Naive thymus-derived CD8-positive, alpha-beta T cell (primary cell): ENCODE measurements at regions not wholly inside any gene's neighbourhood (a gene's known extent, or its start where the extent isn't known, plus 50 kb on each side); places are given as distances from the start of the nearest gene placed in this dataset.

Experiments used
- ATAC-seq, 2 donors: fragments of 150-1000 bp; cut with Tn5 transposase in 1 of 2; sonication (Bioruptor Pico), chemical (Tn5 transposase) in 1 of 2; 1 replicate in 1 of 2; 2 replicates in 1 of 2; pipeline ENCODE4 v1.10.0; 2021; ENCODE audit warnings: mild to moderate bottlenecking in 2 of 2, moderate library complexity in 2 of 2
- POLR2A ChIA-PET: fragments of 350-600 bp; sonication (Branson Sonifier 250); formaldehyde crosslinking; loops from one replicate; lab custom pipeline; 2021; ENCODE audit warnings: antibody characterized with exemption; lab: Charles Lee
- DNase-seq, 10 donors: peaks; one replicate each; pipeline versions ENCODE4 v3.0.0 to v3.0.0-alpha.2; 2020 to 2022
- H3K27ac Mint-ChIP-seq, 10 donors: one replicate each; pipeline ENCODE4 v1.8.0; 2020 to 2022; ENCODE audit warnings: mild to moderate bottlenecking in 10 of 10, mixed read lengths in 10 of 10, moderate library complexity in 4 of 10, inconsistent platforms in 1 of 10
- H3K27me3 Mint-ChIP-seq, 5 donors: one replicate each; pipeline ENCODE4 v1.8.0; 2021 to 2022; ENCODE audit warnings: mixed read lengths in 5 of 5
- H3K36me3 Mint-ChIP-seq, 3 donors: one replicate each; pipeline ENCODE4 v1.8.0; 2020 to 2022; ENCODE audit warnings: mixed read lengths in 3 of 3, mild to moderate bottlenecking in 2 of 3, inconsistent platforms in 1 of 3
- H3K4me1 Mint-ChIP-seq, 4 donors: one replicate each; pipeline ENCODE4 v1.8.0; 2021 to 2022; ENCODE audit warnings: mixed read lengths in 4 of 4
- H3K4me3 Mint-ChIP-seq, 10 donors: one replicate each; pipeline ENCODE4 v1.8.0; 2020 to 2022; ENCODE audit warnings: mild to moderate bottlenecking in 10 of 10, mixed read lengths in 10 of 10, moderate library complexity in 6 of 10, inconsistent platforms in 1 of 10
- H3K9me3 Mint-ChIP-seq, 9 donors: one replicate each; pipeline ENCODE4 v1.8.0; 2020 to 2022; ENCODE audit warnings: mixed read lengths in 9 of 9, mild to moderate bottlenecking in 3 of 9, inconsistent platforms in 1 of 9, moderate library complexity in 1 of 9

DNA sequence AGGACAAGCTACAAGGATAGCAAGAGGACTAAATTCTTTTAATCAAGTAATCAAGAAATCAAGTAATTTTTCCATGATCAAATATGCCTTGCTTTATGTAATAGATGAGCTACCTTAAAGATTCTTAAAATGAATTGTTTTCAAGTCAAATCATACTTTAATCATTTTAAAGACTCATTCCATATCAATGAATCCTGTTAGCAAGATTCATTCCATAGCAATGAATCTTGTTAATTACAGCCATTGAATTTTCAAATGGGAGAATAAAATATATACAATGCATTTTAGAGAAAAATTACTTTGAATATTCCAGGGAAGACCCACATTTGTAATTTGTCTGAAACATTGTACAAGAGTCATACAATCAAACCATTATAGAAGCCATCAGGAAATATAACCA lies 145.7 kb downstream of the RFX6 start:
- peaks cover 0 to 9% (median under 1%) of the 10 kb centered on the region in 9 donors for H3K9me3 Mint-ChIP-seq
- H3K27me3 Mint-ChIP-seq, result peaks cover 0 to 3% (median 0%) of the 10 kb centered on the region in 5 donors
- H3K4me1 Mint-ChIP-seq, result no peaks in the 10 kb centered on the region
- ATAC-seq, result no peak
- POLR2A ChIA-PET, result no interaction called here
- DNase-seq, result no peak
- H3K27ac Mint-ChIP-seq, result no peak overlapping the region
- H3K4me3 Mint-ChIP-seq, result no peak overlapping the region
- no peaks in the 10 kb centered on the region for H3K36me3 Mint-ChIP-seq

DNA sequence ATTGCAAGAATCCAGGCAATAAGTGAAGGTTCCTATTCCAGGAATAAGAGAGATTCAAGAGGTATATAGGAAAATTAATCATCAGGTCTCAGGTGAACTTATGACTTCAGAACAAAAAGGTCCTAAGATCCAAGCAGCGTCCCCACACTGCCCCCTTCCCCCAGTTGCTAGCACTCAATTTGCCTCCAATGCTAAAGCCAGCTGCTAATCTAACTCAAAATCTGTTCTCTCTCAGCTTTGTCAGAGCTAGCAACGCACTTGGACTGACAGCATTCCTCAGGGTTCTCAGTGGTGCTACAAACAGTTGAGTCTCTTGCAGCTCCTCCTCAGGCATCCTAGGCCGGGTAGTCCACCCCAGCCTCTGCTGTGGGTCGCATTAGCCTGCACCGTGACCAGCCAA lies 148.3 kb downstream of the RFX6 start:
- H3K36me3 Mint-ChIP-seq, result no peaks in the 10 kb centered on the region
- H3K27ac Mint-ChIP-seq, result no peak overlapping the region
- H3K4me3 Mint-ChIP-seq, result no peak overlapping the region
- peaks cover 0 to 3% (median 0%) of the 10 kb centered on the region in 5 donors for H3K27me3 Mint-ChIP-seq
- POLR2A ChIA-PET, result no interaction called here
- ATAC-seq, result no peak
- DNase-seq, result no peak
- no peaks in the 10 kb centered on the region for H3K4me1 Mint-ChIP-seq
- peaks cover 0 to 9% (median 0%) of the 10 kb centered on the region in 9 donors for H3K9me3 Mint-ChIP-seq

- Mint-ChIP-seq H3K27ac (no peak overlapping the region), H3K4me3 (no peak overlapping the region), H3K9me3 (peaks cover 0 to 10% (median 0%) of the 10 kb centered on the region in 9 donors), H3K4me1 (no peaks in the 10 kb centered on the region), H3K36me3 (no peaks in the 10 kb centered on the region), H3K27me3 (peaks cover 0 to 3% (median 0%) of the 10 kb centered on the region in 5 donors)
- no peak for ATAC-seq
- DNase-seq, result no peak
- POLR2A ChIA-PET, result no interaction called here
Measured at GRCh38 chr6:117028256-117028655, 151.2 kb downstream of the RFX6 start.

- Mint-ChIP-seq H3K36me3 (no peaks in the 10 kb centered on the region), H3K4me1 (no peaks in the 10 kb centered on the region), H3K27ac (no peak overlapping the region), H3K27me3 (peaks cover 0 to 2% (median 0%) of the 10 kb centered on the region in 5 donors), H3K4me3 (no peak overlapping the region), H3K9me3 (peaks cover 0 to 19% (median 2%) of the 10 kb centered on the region in 9 donors)
- POLR2A ChIA-PET, result no interaction called here
- no peak for ATAC-seq
- DNase-seq, result no peak
Measured at GRCh38 chr6:117034547-117034946, 157.5 kb downstream of the RFX6 start.

- DNase-seq (no peak), ATAC-seq (no peak)
- Mint-ChIP-seq H3K9me3 (peaks cover 0 to 19% (median 4%) of the 10 kb centered on the region in 9 donors), H3K36me3 (no peaks in the 10 kb centered on the region), H3K4me3 (no peak overlapping the region), H3K27me3 (peaks cover 0 to 2% (median 0%) of the 10 kb centered on the region in 5 donors), H3K4me1 (no peaks in the 10 kb centered on the region), H3K27ac (no peak overlapping the region)
- POLR2A ChIA-PET, result no interaction called here
Measured at GRCh38 chr6:117034971-117035370, 157.9 kb downstream of the RFX6 start.

DNA sequence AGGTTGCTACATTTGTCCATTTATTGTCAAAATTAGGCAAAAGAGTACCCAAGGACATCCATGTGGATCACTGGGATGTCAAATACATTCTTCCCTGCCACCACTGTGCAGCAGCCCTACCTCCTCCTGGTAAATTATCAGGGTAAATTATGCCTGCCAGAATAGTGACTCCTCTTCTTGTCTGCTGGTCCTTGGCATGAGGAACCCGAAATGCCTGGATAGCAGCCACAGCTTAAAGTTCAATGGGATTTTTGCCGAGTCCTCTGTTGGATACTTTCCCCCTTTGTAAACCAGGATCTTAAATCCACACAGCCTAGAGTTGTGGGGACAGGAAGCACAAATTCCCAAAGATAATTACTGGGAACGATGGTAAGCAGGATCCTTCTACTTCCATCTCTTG lies 173.3 kb downstream of the RFX6 start:
- ATAC-seq (no peak), DNase-seq (no peak)
- Mint-ChIP-seq H3K4me1 (no peaks in the 10 kb centered on the region), H3K9me3 (peaks cover 1 to 36% (median 14%) of the 10 kb centered on the region in 9 donors), H3K27ac (no peak overlapping the region), H3K36me3 (peaks cover 0 to 6% (median 0%) of the 10 kb centered on the region in 3 donors), H3K4me3 (no peak overlapping the region), H3K27me3 (peaks cover 0 to 2% (median 0%) of the 10 kb centered on the region in 5 donors)
- POLR2A ChIA-PET, result no interaction called here

- Mint-ChIP-seq H3K27ac (no peak overlapping the region), H3K27me3 (peaks cover 0 to 16% (median 3%) of the 10 kb centered on the region in 5 donors), H3K4me3 (no peak overlapping the region), H3K36me3 (no peaks in the 10 kb centered on the region), H3K9me3 (peaks cover 0 to 11% (median 4%) of the 10 kb centered on the region in 9 donors), H3K4me1 (no peaks in the 10 kb centered on the region)
- no peak for ATAC-seq
- POLR2A ChIA-PET, result no interaction called here
- no peak for DNase-seq
Measured at GRCh38 chr6:117072134-117072533, 193.2 kb upstream of the VGLL2 start.

DNA sequence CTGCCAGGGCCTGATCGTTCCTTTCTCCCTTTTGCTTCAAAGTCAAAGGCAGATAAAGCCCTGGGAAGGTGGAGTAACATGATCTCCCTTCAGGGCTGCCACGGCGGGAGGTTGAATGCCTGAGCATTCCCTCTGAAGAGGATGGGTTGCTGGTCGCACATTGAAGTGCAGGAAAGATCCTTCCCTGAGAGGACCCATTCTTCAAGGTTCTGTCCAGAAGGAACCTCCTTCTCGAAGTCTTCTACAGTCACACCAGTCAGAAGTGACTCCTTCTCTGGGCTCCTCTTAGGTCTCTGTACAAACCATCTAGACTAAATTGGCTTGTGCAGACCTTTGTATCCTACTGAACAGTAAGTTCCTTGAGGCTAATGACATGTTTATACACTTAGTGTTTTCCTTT lies 192.6 kb upstream of the VGLL2 start:
- Mint-ChIP-seq H3K4me1 (no peaks in the 10 kb centered on the region), H3K4me3 (no peak overlapping the region), H3K36me3 (no peaks in the 10 kb centered on the region), H3K27ac (no peak overlapping the region), H3K9me3 (peaks cover 0 to 11% (median 4%) of the 10 kb centered on the region in 9 donors), H3K27me3 (peaks cover 0 to 16% (median 3%) of the 10 kb centered on the region in 5 donors)
- ATAC-seq, result no peak
- no peak for DNase-seq
- POLR2A ChIA-PET, result no interaction called here

DNA sequence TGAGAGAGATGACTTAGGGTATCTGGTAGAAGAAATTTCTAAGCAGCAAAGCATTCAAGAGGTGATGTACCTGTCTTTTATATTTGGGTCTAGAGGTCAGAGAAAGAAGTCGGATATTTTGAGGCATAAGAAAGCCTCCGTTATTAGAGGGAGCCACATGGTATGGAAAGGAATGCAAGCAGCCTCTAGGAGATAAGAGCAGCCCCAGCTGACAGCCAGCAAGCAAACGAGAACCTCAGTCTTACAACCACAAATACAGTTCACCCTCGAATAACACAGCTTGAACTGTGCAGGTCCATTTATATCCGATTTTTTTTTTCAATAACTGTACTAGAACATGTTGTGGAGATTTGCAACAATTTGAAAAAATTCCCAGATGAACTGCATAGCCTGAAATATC lies 190.7 kb upstream of the VGLL2 start:
- H3K36me3 Mint-ChIP-seq, result no peaks in the 10 kb centered on the region
- no peak overlapping the region for H3K27ac Mint-ChIP-seq
- DNase-seq (no peak), ATAC-seq (no peak)
- POLR2A ChIA-PET, result no interaction called here
- H3K27me3 Mint-ChIP-seq, result peaks cover 0 to 16% (median 3%) of the 10 kb centered on the region in 5 donors
- peaks cover 0 to 14% (median 4%) of the 10 kb centered on the region in 9 donors for H3K9me3 Mint-ChIP-seq
- no peaks in the 10 kb centered on the region for H3K4me1 Mint-ChIP-seq
- no peak overlapping the region for H3K4me3 Mint-ChIP-seq

DNA sequence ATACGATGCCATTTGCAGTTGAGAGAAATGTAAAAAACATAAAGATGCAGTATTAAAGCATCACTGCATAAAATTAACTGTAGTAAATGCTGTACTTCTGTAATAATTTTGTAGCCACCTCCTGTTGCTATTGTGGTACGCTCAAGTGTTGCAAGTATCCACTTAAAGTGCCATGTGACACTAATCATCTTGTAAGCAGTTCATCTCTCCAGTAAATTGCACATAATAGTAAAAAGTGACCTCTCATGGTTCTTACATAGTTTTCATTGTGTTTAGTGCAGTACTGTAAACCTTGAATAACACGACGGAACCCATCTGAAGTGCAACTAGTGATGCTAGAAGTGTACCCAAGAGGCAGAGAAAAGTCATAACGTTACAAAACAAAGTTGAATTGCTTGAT lies 190.1 kb upstream of the VGLL2 start:
- no peak for ATAC-seq
- POLR2A ChIA-PET, result no interaction called here
- Mint-ChIP-seq H3K27ac (no peak overlapping the region), H3K4me1 (no peaks in the 10 kb centered on the region), H3K9me3 (peaks cover 0 to 14% (median 4%) of the 10 kb centered on the region in 9 donors), H3K27me3 (peaks cover 0 to 16% (median 3%) of the 10 kb centered on the region in 5 donors), H3K4me3 (no peak overlapping the region), H3K36me3 (no peaks in the 10 kb centered on the region)
- DNase-seq, result no peak

- no peak overlapping the region for H3K27ac Mint-ChIP-seq
Measured at GRCh38 chr6:117076076-117076475, 189.3 kb upstream of the VGLL2 start.

GRCh38 chr6:117077300-117077699 lies 188.1 kb upstream of the VGLL2 start:
- H3K27me3 Mint-ChIP-seq, result peaks cover 0 to 13% (median 0%) of the 10 kb centered on the region in 5 donors
- H3K36me3 Mint-ChIP-seq, result no peaks in the 10 kb centered on the region
- POLR2A ChIA-PET, result no interaction called here
- H3K9me3 Mint-ChIP-seq, result peaks cover 0 to 11% (median 2%) of the 10 kb centered on the region in 9 donors
- H3K4me1 Mint-ChIP-seq, result no peaks in the 10 kb centered on the region
- DNase-seq (no peak), ATAC-seq (no peak)
- no peak overlapping the region for H3K4me3 Mint-ChIP-seq
- no peak overlapping the region for H3K27ac Mint-ChIP-seq

More at GRCh38 chr6:117076076-117076475, 189.3 kb upstream of the VGLL2 start:
- DNase-seq (no peak), ATAC-seq (no peak)
- Mint-ChIP-seq H3K36me3 (no peaks in the 10 kb centered on the region), H3K4me1 (no peaks in the 10 kb centered on the region), H3K9me3 (peaks cover 0 to 9% (median 2%) of the 10 kb centered on the region in 9 donors), H3K27me3 (peaks cover 0 to 16% (median 0%) of the 10 kb centered on the region in 5 donors), H3K4me3 (no peak overlapping the region)
- POLR2A ChIA-PET, result no interaction called here

DNA sequence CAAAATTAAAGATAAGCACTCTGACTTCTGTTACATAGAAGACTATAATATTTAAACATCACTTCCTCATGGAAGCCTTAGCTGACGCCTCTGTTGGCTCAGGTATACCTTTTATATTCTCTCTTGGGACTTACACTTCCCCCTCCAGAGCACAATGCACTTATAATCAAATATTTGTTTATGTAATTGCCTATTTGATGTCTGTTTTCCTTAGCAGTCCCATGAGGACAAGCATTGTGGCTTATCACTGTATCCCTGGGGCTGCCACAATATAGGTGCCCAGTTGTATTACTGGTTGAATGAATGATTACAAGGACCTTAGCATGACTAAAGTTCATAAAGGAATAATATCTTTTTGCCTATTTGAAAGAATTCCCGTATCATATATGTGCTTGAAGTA lies 186.7 kb upstream of the VGLL2 start:
- H3K4me3 Mint-ChIP-seq, result no peak overlapping the region
- ATAC-seq (no peak), DNase-seq (no peak)
- H3K9me3 Mint-ChIP-seq, result peaks cover 0 to 15% (median 2%) of the 10 kb centered on the region in 9 donors
- peaks cover 0 to 9% (median 0%) of the 10 kb centered on the region in 5 donors for H3K27me3 Mint-ChIP-seq
- H3K4me1 Mint-ChIP-seq, result no peaks in the 10 kb centered on the region
- H3K27ac Mint-ChIP-seq, result no peak overlapping the region
- POLR2A ChIA-PET, result no interaction called here
- no peaks in the 10 kb centered on the region for H3K36me3 Mint-ChIP-seq

GRCh38 chr6:117079951-117080350 lies 185.4 kb upstream of the VGLL2 start:
- Mint-ChIP-seq H3K27me3 (peaks cover 0 to 9% (median 0%) of the 10 kb centered on the region in 5 donors), H3K27ac (no peak overlapping the region), H3K4me1 (no peaks in the 10 kb centered on the region), H3K36me3 (no peaks in the 10 kb centered on the region), H3K4me3 (no peak overlapping the region), H3K9me3 (peaks cover 0 to 13% (median 6%) of the 10 kb centered on the region in 9 donors)
- ATAC-seq, result no peak
- no peak for DNase-seq
- POLR2A ChIA-PET, result no interaction called here
